ENCODE measurements at regions not wholly inside any gene's neighbourhood (a gene's known extent, or its start where the extent isn't known, plus 50 kb on each side); places are given as distances from the start of the nearest gene placed in this dataset.

DNA sequence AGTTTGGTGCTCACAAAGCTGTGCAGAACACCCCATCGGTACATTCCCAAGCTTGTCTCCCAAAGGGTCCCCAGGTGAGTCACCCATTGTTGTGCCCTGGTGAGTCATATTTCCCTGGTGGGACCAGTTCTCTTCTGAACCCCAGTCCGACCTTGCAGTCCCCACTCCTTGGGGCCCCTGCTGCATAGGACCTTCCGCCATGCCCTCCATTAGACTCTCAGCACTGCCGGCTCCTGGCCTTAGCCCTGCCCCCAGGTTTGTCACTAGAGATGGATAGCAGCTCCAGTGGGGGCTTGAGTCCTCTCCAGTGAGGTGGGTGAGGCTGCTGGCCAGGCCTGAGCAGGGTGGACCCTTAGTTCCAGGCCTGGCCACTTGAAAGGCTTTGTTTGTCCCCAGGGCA lies 80.5 kb upstream of the MKI67 start:
- H2AFZ ChIP-seq (ENCODE audit: low read depth, low read length), result no peak overlapping the region
- H3K36me3 ChIP-seq (replicated peaks; ENCODE audit: low read depth, low read length), result no peaks in the 10 kb centered on the region
- H4K20me1 ChIP-seq (ENCODE audit: insufficient read depth, low read length), result no peaks in the 10 kb centered on the region
- H3K9ac ChIP-seq (ENCODE audit: low read length), result no peak overlapping the region
- H3K27me3 ChIP-seq (ENCODE audit: low read depth, low read length), result peaks cover 4% of the 10 kb centered on the region; the same call in 1 of the 2 replicates
- H3K4me3 ChIP-seq (ENCODE audit: low read length), result no peak overlapping the region
- no peak overlapping the region for H3K27ac ChIP-seq (ENCODE audit: low read length)
- H3K4me1 ChIP-seq (ENCODE audit: low read length), result no peaks in the 10 kb centered on the region
- H3K4me2 ChIP-seq (ENCODE audit: low read length), result no peak overlapping the region
- no peaks in the 10 kb centered on the region for H3K9me3 ChIP-seq (ENCODE audit: insufficient read depth, low read length)
- TF ChIP-seq, protein P1, sequence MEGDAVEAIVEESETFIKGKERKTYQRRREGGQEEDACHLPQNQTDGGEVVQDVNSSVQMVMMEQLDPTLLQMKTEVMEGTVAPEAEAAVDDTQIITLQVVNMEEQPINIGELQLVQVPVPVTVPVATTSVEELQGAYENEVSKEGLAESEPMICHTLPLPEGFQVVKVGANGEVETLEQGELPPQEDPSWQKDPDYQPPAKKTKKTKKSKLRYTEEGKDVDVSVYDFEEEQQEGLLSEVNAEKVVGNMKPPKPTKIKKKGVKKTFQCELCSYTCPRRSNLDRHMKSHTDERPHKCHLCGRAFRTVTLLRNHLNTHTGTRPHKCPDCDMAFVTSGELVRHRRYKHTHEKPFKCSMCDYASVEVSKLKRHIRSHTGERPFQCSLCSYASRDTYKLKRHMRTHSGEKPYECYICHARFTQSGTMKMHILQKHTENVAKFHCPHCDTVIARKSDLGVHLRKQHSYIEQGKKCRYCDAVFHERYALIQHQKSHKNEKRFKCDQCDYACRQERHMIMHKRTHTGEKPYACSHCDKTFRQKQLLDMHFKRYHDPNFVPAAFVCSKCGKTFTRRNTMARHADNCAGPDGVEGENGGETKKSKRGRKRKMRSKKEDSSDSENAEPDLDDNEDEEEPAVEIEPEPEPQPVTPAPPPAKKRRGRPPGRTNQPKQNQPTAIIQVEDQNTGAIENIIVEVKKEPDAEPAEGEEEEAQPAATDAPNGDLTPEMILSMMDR (IDR thresholded peaks at IDR 0.05; ENCODE audit: low read depth, low read length), result no peak
- no peak for TF ChIP-seq EZH2phosphoT487 (IDR thresholded peaks at IDR 0.05; ENCODE audit: low read depth)
- no peaks in the 10 kb centered on the region for H3K79me2 ChIP-seq (ENCODE audit: low read length)

DNA sequence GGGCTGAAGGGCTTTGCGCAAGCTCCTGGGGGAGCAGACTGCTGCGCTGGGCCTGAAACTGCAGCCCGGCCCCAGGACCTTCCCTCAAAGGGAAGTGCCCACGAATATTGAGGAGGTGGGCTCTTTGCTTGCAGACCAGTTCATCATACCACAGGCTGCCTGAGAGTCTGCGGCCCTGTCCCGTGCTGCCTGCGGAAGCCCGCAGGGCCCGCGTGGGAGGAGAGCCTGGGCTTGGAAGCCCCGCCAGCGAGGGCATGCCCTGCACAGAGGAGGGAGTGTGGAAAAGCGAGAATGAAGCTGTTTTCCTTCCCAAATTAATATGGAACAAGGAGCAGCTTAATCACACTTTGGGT lies 83.6 kb upstream of the MKI67 start:
- no peaks in the 10 kb centered on the region for H3K36me3 ChIP-seq (replicated peaks; ENCODE audit: low read depth, low read length)
- no peaks in the 10 kb centered on the region for H3K4me1 ChIP-seq (ENCODE audit: low read length)
- no peak overlapping the region for H3K9ac ChIP-seq (ENCODE audit: low read length)
- no peak overlapping the region for H3K4me3 ChIP-seq (ENCODE audit: low read length)
- no peak for TF ChIP-seq EZH2phosphoT487 (IDR thresholded peaks at IDR 0.05; ENCODE audit: low read depth)
- TF ChIP-seq, protein P1 (IDR thresholded peaks at IDR 0.05; ENCODE audit: low read depth, low read length), result no peak
- no peak overlapping the region for H3K27ac ChIP-seq (ENCODE audit: low read length)
- no peak overlapping the region for H2AFZ ChIP-seq (ENCODE audit: low read depth, low read length)
- H3K9me3 ChIP-seq (ENCODE audit: insufficient read depth, low read length), result no peaks in the 10 kb centered on the region
- no peaks in the 10 kb centered on the region for H3K79me2 ChIP-seq (ENCODE audit: low read length)
- no peaks in the 10 kb centered on the region for H4K20me1 ChIP-seq (ENCODE audit: insufficient read depth, low read length)
- H3K4me2 ChIP-seq (ENCODE audit: low read length), result no peak overlapping the region
- peaks cover 4% of the 10 kb centered on the region; the same call in 1 of the 2 replicates for H3K27me3 ChIP-seq (ENCODE audit: low read depth, low read length)

DNA sequence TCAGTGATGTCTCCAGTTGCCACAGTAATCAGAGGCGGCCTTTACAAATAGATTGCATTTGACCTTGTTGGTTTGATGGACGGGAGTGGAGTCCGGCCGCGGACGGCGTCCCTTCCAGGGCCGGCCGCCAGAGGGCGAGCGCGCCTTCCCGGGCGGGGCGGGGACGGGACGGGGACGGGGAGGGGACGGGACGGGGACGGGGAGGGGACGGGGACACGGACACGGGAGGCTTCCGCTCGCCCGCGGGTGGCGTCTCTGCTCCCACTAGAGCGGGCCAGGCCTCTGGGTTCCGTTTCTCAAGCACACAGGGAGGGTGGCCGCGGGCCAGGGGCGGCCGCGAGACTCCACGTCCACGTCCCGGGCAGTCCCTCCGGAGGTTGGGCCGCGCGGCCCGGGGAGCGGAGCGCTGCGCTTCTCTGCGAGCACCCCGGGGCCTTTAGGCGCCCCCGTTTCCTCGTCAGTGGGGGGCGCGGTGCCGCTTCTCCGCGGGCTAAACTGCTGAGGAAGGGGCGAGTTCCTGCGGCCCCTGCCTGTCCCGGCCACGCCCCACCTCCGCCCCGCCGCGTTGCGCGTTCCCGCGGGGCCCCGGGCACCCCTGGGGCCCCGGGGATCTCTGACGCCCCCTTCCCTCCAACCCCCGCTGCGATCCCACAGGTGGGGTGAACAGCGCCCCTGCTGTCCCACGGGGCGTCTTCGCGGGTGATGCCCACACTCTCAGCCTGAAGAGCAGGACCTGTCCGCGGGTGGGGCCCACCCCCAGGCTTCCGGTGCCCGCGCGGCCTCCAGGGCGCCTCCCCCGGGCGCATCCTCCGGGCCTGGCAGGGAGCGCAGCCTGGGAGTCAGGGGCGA lies 84.2 kb upstream of the MKI67 start:
- Histone ChIP-seq H2AFZ (ENCODE audit: low read depth, low read length) (no peak overlapping the region), H3K4me3 (ENCODE audit: low read length) (no peak overlapping the region), H3K27ac (ENCODE audit: low read length) (no peak overlapping the region), H3K79me2 (ENCODE audit: low read length) (no peaks in the 10 kb centered on the region), H4K20me1 (ENCODE audit: insufficient read depth, low read length) (no peaks in the 10 kb centered on the region), H3K27me3 (ENCODE audit: low read depth, low read length) (peaks cover 4% of the 10 kb centered on the region; the same call in 1 of the 2 replicates), H3K4me2 (ENCODE audit: low read length) (no peak overlapping the region), H3K36me3 (replicated peaks; ENCODE audit: low read depth, low read length) (no peaks in the 10 kb centered on the region), H3K4me1 (ENCODE audit: low read length) (no peaks in the 10 kb centered on the region), H3K9ac (ENCODE audit: low read length) (no peak overlapping the region), H3K9me3 (ENCODE audit: insufficient read depth, low read length) (no peaks in the 10 kb centered on the region)
- TF ChIP-seq EZH2phosphoT487 (IDR thresholded peaks at IDR 0.05; ENCODE audit: low read depth), result no peak
- TF ChIP-seq, protein P1 (IDR thresholded peaks at IDR 0.05; ENCODE audit: low read depth, low read length), result no peak

DNA sequence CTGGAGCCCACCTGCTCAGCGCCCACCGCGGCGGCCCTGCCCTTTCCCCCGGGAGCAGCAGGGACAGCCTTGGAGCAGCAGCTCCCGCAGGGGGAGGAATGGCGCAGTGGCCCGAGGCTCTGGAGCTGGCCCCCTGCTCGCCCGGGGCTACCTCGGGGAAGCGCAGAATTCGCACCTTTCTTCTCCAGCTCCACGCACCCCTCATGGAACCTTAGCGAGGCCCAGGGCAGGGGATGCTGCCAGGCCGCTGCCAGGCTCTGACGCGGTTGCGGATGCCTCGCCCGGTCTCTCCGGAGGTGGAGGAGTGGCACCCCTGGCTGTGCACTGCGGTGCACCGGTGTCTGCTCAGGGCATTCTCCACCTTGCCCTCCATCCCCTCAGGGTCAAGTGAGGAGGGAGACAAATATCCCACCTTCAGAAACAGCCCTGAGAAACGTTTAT lies 84.9 kb upstream of the MKI67 start:
- Histone ChIP-seq H2AFZ (ENCODE audit: low read depth, low read length) (no peak overlapping the region), H3K9me3 (ENCODE audit: insufficient read depth, low read length) (no peaks in the 10 kb centered on the region), H3K79me2 (ENCODE audit: low read length) (no peaks in the 10 kb centered on the region), H4K20me1 (ENCODE audit: insufficient read depth, low read length) (no peaks in the 10 kb centered on the region), H3K4me1 (ENCODE audit: low read length) (no peaks in the 10 kb centered on the region), H3K4me3 (ENCODE audit: low read length) (no peak overlapping the region), H3K4me2 (ENCODE audit: low read length) (no peak overlapping the region), H3K27ac (ENCODE audit: low read length) (no peak overlapping the region), H3K36me3 (replicated peaks; ENCODE audit: low read depth, low read length) (no peaks in the 10 kb centered on the region), H3K27me3 (ENCODE audit: low read depth, low read length) (peaks cover 4% of the 10 kb centered on the region; the same call in 1 of the 2 replicates), H3K9ac (ENCODE audit: low read length) (no peak overlapping the region)
- TF ChIP-seq EZH2phosphoT487 (IDR thresholded peaks at IDR 0.05; ENCODE audit: low read depth), result no peak
- TF ChIP-seq, protein P1 (IDR thresholded peaks at IDR 0.05; ENCODE audit: low read depth, low read length), result no peak

Data from OCI-LY3 (cell line).